Smooth muscle cell (in vitro differentiated cells): ENCODE measurements at regions not wholly inside any gene's neighbourhood (a gene's known extent, or its start where the extent isn't known, plus 50 kb on each side); places are given as distances from the start of the nearest gene placed in this dataset.

Experiments used
- DNase-seq: peaks from one replicate; lab custom pipeline; 2025; ENCODE audit not compliant: unreplicated experiment; lab: John Stamatoyannopoulos, UW
- H2AFZ ChIP-seq: fragments of 200-600 bp; sonication (generic); 2 replicates; pipeline ENCODE4 v1.6.0; 2016; ENCODE audit warnings: antibody characterized with exemption, low read depth, mild to moderate bottlenecking
- H3F3A ChIP-seq: fragments of 200-600 bp; sonication (generic); 2 replicates; pipeline ENCODE4 v1.6.0; 2017; ENCODE audit warnings: antibody characterized with exemption, low read depth
- H3K27ac ChIP-seq: fragments of 200-600 bp; sonication (generic); 2 replicates; pipeline ENCODE4 v1.5.1; 2016; ENCODE audit warnings: low read depth, mild to moderate bottlenecking
- H3K27me3 ChIP-seq: fragments of 200-600 bp; sonication (generic); 2 replicates; pipeline ENCODE4 v1.6.1; 2016; ENCODE audit warnings: low read depth, mild to moderate bottlenecking
- H3K36me3 ChIP-seq: fragments of 200-600 bp; sonication (generic); 2 replicates; pipeline ENCODE4 v1.5.1; 2016; ENCODE audit warnings: low read depth
- H3K4me1 ChIP-seq: fragments of 200-600 bp; sonication (generic); 2 replicates; pipeline ENCODE4 v1.5.1; 2016; ENCODE audit warnings: low read depth
- H3K4me2 ChIP-seq: fragments of 200-600 bp; sonication (generic); 2 replicates; pipeline ENCODE4 v1.6.0; 2016; ENCODE audit warnings: mild to moderate bottlenecking
- H3K4me3 ChIP-seq: fragments of 200-600 bp; sonication (generic); 2 replicates; pipeline ENCODE4 v1.5.1; 2016; ENCODE audit warnings: mild to moderate bottlenecking
- H3K79me2 ChIP-seq: fragments of 200-600 bp; sonication (generic); 2 replicates; pipeline ENCODE4 v1.6.0; 2016; ENCODE audit warnings: low read depth, mild to moderate bottlenecking
- H3K9ac ChIP-seq: fragments of 200-600 bp; sonication (generic); 2 replicates; pipeline ENCODE4 v1.6.0; 2016; ENCODE audit warnings: low read depth
- H3K9me3 ChIP-seq: fragments of 200-600 bp; sonication (generic); replicated peaks from 2 replicates; pipeline ENCODE4 v1.5.1; 2016; ENCODE audit warnings: low read depth
- H4K20me1 ChIP-seq: fragments of 200-600 bp; sonication (generic); 2 replicates; pipeline ENCODE4 v1.6.0; 2016; ENCODE audit warnings: low read depth
- CTCF ChIP-seq: fragments of 200-600 bp; sonication (generic); IDR thresholded peaks from 2 replicates; pipeline ENCODE4 v1.5.1; 2017; ENCODE audit warnings: borderline replicate concordance, mild to moderate bottlenecking, antibody characterized with exemption; ENCODE audit not compliant: insufficient read depth, poor library complexity, severe bottlenecking
- WGBS: methylation state at CpG from one replicate; pipeline ENCODE4 v1.1.7; 2016; ENCODE audit warnings: low lambda C conversion rate; 5-methylcytosine and 5-hydroxymethylcytosine counted together

- no peaks in the 10 kb centered on the region for H4K20me1 ChIP-seq
- no peaks in the 10 kb centered on the region for H3K79me2 ChIP-seq
- H3F3A ChIP-seq, result no peaks in the 10 kb centered on the region
- no peak overlapping the region for H3K4me2 ChIP-seq
- 69% methylated on average over 2 of the region's 2 CpGs for WGBS
- no peak overlapping the region for H3K27ac ChIP-seq
- no peak overlapping the region for H3K4me3 ChIP-seq
- no peaks in the 10 kb centered on the region for H3K36me3 ChIP-seq
- H3K9ac ChIP-seq, result no peak overlapping the region
- H3K9me3 ChIP-seq, result no peaks in the 10 kb centered on the region
- no peaks in the 10 kb centered on the region for H3K4me1 ChIP-seq
- DNase-seq, result no peak
- H3K27me3 ChIP-seq, result no peaks in the 10 kb centered on the region
- no peak for TF ChIP-seq CTCF
- H2AFZ ChIP-seq, result no peak overlapping the region
Observed at GRCh38 chrX:30950391-30950790, 61.3 kb upstream of the TAB3 start.

- no peak for DNase-seq
- Histone ChIP-seq H3K9ac (no peak overlapping the region), H3K9me3 (no peaks in the 10 kb centered on the region), H3K4me3 (no peak overlapping the region), H3K4me2 (no peak overlapping the region), H3K27ac (no peak overlapping the region), H3K4me1 (no peaks in the 10 kb centered on the region), H3K27me3 (no peaks in the 10 kb centered on the region), H4K20me1 (no peaks in the 10 kb centered on the region), H3K79me2 (no peaks in the 10 kb centered on the region), H2AFZ (no peak overlapping the region), H3F3A (no peaks in the 10 kb centered on the region), H3K36me3 (no peaks in the 10 kb centered on the region)
- WGBS, result 73% methylated on average over 4 of the region's 4 CpGs
- no peak for TF ChIP-seq CTCF
Observed at GRCh38 chrX:30949554-30949953, 60.5 kb upstream of the TAB3 start.

GRCh38 chrX:30948626-30949025, 59.6 kb upstream of the TAB3 start:
- Histone ChIP-seq H3K27me3 (no peaks in the 10 kb centered on the region), H3K9me3 (no peaks in the 10 kb centered on the region)
- WGBS, result 69% methylated on average over 3 of the region's 3 CpGs

More at GRCh38 chrX:30948626-30949025, 59.6 kb upstream of the TAB3 start:
- no peak for TF ChIP-seq CTCF
- Histone ChIP-seq H3F3A (no peaks in the 10 kb centered on the region), H3K4me2 (no peak overlapping the region), H3K9ac (no peak overlapping the region), H2AFZ (no peak overlapping the region), H4K20me1 (no peaks in the 10 kb centered on the region), H3K27ac (no peak overlapping the region), H3K4me1 (no peaks in the 10 kb centered on the region), H3K36me3 (no peaks in the 10 kb centered on the region), H3K4me3 (no peak overlapping the region), H3K79me2 (no peaks in the 10 kb centered on the region)
- no peak for DNase-seq
